ENCODE measurements at regions not wholly inside any gene's neighbourhood (a gene's known extent, or its start where the extent isn't known, plus 50 kb on each side); places are given as distances from the start of the nearest gene placed in this dataset.
"Not testable (repeated sequence)": the region's sequence is repeated elsewhere in the genome, so short reads cannot be mapped to it uniquely, and the experiment has no call there.

DNA sequence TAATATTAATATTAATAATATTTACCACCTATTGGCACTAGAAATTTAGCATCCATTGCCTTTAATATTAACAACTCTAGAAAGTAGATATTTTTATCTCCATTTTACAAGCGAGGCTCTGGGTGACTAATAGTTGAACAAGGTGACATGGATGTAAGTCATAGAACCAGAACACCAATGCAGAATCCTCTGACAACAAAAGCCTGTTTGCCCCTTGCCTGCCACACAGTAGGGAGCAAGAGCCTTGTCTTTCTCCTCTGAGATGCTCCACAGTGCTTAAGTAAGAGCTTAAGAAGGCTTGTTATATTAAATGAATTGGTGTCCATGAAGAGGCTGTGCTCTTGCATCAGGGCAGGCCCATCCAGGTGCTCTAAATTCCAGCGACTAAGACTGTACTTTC, 51.2 kb upstream of the LBX1 start:
- DNase-seq: no peak

GRCh38 chr10:101280921-101281320, 51.7 kb upstream of the LBX1 start:
- DNase-seq: not testable (repeated sequence)

DNA sequence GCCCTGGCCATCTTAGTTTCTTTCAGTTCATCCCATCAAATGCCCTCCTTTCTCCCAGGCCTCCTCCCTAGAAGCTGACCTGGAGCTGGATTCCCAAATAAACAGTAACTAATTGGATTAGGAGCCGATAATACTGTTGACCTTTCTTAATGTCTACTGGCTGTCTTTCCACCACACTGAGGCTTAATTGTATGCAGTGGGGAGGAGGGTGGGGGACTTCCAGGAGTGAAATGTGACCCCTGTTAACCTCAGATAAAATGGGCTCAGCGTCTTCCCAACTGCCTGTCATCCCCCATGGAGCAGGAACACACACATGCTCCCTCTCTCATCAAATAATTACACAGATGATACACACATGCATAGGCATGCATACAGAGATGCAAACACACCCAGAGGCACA, 53.7 kb upstream of the LBX1 start:
- no peak for DNase-seq

GRCh38 chr10:101283762-101284100, 54.5 kb upstream of the LBX1 start:
- no peak for DNase-seq

DNA sequence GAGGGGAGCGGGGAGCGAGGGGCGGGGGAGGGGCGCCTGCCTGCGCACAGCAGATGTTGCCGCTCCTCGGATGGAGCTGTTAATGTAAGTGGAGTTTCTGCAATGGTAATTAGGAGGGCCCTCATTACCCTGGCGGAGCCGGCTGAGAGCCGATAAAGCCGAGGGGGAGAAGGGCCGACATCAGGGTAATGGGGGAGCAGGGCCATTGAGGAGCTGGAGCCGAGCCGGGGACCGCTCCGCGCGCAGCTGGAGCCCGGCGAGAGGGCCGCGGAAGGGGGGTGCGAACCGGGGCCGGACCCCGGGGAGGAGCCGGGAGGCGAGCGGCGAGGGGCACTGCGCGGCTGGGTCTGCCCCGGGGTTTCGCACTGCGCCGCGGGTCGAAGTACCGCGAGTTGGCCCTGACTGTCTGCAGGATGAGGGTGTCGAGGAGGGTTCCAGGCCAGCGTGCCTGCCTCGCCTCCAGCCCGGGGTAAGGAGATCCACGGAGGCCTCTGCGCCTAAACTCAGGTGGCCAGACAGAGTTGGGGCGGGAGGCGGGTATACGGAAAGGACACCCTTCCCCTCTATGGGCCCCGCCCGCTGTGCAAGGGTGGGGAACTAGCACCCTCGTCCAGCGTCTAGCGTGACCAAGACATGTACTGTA, 55.0 kb upstream of the LBX1 start:
- no peak for DNase-seq

- no peak for DNase-seq
Observed at GRCh38 chr10:101284744-101285463, 55.6 kb upstream of the LBX1 start.

- DNase-seq: no peak
Observed at GRCh38 chr10:101285519-101286070, 56.3 kb upstream of the LBX1 start.

DNA sequence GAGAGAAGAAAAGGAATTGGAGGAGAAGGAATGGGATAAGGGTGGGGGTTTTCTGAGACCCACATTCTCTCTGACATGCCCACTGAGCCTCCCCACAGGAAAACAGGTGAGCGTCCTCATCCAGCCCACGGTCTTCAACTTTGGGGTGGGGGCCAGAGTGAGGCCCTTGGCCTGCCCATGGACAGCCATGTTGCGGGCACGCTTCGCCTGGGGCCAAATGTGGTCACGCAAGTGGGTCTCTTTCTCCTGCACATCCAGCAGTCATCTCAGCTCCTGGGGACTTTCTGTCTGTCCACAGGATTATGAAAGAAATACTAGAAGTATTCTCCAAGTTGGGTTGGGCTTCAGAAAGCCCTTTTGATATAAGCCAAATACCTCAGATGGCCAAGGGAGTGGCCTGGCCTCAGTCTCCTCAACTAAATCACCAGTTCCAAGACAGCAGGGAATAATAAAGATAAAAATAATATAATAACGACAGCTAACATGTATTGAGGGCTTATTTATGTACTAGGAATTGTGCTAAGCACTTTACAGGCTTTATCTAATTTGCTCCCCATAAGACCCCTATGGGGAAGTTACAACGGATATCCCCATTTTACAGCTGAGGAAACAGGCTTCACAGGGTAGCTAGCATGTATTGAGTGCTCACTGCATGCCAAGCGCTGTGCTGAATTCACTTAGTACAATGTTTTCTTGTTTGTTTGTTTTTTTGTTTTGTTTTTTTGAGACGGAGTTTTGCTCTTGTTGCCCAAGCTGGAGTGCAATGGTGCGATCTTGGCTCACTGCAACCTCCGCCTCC, 57.2 kb upstream of the LBX1 start:
- no peak for DNase-seq

DNA sequence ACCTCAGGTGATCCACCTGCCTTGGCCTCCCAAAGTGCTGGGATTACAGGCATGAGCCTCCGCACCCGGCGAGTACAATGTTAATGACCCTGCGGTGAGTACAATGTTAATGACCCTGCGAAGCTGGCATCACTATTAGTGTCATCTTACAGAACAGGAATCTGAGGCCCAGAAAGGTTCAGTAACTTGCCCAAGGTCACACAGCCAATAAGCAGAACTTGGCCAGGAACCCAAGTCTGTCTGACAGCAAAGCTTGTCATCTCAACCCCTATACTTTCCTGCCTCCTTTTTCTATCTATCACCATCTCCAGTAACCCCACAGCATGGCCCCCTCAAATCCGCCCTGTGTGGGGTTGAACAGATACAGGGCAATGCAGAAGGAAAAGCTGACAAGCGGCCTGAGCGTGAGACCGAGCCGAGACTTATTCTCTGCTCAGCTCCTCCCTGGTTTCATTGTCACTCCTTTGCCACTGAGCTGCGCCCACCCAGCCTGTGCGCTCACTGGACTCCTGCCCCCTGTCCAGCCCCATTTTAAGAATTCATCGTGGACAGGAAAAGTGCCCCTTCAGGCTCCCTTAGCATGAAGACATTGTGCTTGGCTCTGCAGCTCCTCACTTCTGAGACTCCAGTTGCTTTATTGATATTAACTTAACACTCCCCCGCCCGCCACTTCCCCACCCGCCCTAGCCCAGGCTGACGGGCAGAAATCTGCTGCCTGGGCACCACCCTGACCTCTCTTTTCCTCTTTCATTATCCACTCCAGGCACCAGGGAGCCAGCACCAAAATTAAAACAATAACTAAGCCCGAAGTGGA, 58.1 kb upstream of the LBX1 start:
- DNase-seq: no peak

DNA sequence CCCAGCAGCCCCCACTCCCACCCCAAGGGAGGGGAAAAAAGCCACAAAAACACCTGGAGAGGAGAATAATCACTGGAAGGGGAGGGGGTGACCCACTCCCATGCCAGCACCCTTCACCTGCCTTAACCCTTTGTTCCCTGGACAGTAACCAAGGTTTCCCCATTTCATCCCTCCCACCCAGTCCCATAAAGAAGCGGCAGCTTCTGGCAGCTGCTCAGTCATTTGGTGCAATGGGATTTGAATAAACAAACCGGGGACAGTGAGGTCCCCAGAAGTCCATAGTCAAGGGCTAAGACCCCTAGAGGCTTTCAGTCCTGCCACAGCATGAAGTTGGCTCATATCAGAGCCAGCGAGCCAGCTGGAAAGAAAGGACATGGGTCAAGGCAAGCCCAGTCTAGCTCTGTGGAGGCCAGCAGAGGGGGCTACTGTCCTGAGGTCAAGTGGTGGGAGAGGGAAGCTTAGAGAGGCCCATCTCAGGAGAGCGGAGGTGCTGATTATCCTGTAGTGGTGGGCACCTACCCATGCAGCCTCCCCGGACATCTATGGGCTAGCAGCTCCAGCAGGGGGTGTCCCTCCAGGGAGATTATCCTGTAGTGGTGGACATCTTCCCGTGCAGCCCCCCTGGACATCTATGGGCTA, 58.9 kb upstream of the LBX1 start:
- no peak for DNase-seq

DNA sequence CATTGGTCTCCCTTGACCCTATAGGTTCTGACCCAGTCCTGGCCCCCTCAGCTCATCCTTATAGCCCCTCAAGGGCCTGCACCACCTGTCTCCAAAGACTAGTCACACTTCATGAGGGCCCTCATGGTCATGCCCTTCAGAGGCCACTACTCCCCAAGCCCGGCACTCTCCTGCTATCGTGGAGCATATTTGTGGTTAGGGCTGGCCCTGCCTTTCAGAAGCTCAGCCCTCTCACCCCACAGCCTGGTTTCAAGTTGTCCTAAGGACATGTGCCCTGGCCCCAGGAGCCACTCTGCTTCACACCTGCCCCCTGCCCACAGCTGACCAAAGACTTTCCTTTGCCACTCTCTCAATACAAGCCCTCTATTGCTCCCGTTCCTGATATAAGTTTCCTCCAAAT, 60.3 kb upstream of the LBX1 start:
- no peak for DNase-seq

DNA sequence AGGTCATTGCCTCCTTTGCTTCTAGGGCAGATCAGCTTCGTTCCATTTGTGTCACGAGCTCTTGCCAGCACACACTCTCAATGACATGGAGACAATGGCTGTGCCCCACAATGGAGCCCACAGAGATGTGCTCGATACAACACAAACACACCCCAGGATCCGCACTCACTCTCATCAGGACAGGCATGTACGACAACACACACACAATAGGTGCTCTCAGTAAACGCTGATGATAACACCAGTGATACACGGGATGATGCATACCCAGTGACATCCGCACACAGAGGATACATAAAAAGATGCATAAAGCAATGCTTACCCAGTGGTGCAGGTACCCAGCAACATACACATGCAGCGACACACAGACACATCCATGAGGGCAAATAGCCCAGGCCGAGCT, 61.2 kb upstream of the LBX1 start:
- DNase-seq: no peak

DNA sequence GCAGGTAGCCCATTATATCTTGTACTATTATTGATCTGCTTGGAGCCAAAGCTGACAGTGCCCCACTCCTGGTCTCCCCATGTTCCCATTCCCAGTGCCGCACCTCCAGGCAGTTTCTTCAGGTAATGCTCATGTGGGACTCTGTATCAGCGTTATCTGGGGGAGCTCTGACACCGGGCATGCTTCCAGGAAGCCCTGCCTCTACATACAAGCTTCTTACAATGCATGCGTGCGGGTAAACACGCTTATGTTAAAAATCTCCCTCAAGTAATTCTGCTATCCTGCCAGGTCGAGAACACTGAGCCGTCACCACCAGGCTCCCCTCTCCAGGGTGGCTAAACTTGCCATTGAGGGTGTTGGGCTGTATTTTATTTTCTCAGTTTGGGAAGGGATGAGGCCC, 61.6 kb upstream of the LBX1 start:
- DNase-seq: no peak

GRCh38 chr10:101291331-101292193, 62.3 kb upstream of the LBX1 start:
- peak; percentile 41 for DNase-seq

DNA sequence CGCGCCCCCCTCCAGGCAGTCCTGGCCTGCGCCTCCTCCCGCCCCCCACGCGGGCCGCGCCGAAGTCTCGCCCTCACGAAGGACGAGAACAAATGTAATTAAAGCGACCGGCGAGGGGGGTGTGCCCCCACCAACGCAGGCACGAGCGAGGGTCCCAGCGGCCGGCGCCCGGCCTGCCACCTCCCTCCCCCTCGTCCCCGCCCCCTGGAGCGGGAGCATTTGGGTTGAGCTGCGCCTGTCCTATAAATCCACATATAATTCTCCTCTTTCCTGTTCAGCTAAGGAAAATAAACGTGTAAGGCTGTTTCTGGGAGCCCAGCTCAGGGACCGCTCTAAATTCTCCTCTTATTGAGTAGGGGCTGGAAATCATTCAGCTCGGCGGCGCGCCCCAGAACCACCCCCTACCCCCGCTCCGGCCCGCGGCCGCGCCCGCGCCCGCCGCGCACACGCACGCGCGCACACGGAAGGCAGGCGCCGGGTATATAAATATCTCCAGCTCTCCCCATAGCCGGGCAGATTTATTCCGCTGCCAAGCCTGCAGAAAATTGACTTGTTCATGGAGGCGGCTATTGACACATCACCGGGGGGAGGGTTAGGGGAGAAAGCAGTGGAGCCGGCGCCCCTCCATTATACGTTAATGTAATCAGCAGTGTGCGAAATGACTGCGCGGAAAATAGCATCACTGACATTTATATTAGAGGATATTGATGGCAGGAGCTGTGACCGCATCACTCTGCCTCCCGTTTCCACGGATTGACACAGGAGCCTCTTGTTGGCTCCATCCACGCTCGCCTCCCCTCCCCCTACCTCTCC, 61.6 kb upstream of the BTRC start:
- no peak for DNase-seq

DNA sequence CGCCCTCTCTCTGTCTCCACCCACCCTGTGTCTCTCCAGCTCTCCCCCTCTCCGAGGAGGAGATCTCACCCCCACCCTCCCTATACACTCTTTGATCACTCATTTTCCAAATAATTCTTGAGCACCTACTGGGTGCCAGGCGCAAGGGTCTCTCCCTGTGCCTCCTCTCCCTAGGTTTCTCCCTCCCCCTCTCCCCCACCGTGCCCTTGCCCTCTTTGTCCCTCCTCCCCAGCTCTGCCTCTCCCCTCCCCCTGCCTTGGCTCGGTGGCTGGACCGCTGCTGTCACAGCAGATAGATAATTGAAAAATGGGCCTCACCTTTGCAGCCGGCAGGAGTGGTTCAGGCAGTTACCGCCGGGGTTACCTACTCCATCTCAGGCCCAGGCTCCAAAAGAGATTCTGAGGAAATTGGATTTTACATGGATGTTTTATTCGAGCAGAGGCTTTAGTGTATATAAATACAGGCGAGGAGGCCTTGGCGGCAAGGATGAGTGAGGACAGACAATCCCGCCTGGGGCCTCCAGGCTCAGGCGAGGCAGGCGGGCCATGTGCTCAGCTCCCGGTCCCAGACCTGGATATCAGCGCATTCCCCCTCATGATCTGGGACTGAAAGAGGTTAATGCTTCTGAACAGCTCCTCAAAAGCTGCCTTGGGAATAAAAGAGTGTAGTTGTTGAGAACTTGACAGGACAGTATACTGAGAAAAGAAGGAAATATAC, 60.8 kb upstream of the BTRC start:
- no peak for DNase-seq

- DNase-seq: no peak
Observed at GRCh38 chr10:101294109-101294508, 59.9 kb upstream of the BTRC start.

DNA sequence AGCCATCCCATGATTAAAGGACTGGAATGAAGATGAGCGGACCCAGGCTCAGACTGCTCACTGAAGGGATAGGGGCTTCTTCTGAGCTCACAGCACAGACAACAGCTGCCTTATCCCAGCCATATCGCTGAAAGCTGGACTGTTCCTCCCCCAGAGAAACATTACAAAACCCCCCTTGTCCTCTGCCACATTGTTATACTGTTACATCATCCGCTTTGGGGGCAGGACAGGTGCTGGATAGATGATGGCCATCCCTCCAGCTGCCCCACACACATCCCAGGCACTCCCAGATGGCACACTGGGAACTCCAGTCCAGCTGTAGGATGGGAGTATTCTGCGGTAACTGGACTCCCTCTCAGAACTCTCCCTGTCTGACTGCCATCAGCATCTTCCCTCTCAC, 58.7 kb upstream of the BTRC start:
- DNase-seq: no peak

DNA sequence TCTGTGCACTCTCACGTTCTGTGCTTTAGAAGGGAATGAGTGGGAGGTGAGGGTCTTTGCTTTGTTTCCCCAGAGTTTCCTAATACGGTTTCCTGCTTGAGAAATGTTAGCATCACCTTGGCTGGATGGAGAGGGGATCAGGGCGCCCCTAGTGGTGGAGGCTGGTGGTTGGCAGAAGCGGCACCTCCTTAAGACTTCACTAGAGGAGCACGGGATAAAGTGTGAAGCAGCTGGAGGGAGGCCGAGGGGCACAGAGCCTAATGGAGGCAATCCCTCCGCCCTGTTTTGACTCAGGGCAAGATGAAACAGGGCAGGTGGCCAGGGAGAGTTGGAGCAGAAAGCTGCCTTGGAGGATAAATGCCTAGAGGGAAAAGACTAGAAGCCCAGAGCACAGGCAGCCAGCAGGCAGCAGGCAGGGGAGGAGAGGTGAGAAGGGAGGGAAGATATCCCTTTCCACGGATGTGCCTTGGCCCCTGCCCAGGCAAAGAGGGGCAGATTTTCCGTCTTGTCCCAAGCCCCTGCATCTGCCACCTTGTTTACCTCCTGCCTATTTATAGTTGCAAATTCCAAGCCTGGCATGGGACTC, 56.0 kb upstream of the BTRC start:
- DNase-seq: peak; percentile 54
